NCI-H748 treated with DMSO at 0.1 percent for 48 hours (cell line): ENCODE measurements at regions not wholly inside any gene's neighbourhood (a gene's known extent, or its start where the extent isn't known, plus 50 kb on each side); places are given as distances from the start of the nearest gene placed in this dataset.

Experiments used
- DNase-seq: peaks from one replicate; lab custom pipeline; 2025; lab: John Stamatoyannopoulos, UW

DNA sequence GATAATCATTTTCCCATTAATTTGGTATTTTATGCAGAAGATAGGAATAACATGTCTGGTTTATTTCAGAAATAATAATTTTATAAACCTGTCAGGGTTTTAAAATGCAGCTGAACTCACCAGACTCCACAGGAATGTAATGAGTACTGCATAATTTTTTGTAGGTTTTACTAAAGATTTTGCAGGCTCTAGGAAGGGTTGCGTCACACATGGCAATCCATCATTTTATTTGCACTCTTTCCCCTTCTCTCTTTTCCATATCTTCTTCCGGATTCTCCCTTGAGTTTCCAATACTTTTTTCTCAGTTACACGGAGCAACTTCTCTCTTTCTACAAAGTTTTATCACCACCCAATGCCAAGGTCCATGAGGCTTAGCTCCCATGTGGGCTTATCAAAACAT is 234.7 kb downstream of the NFKBIZ start:
- no peak for DNase-seq

DNA sequence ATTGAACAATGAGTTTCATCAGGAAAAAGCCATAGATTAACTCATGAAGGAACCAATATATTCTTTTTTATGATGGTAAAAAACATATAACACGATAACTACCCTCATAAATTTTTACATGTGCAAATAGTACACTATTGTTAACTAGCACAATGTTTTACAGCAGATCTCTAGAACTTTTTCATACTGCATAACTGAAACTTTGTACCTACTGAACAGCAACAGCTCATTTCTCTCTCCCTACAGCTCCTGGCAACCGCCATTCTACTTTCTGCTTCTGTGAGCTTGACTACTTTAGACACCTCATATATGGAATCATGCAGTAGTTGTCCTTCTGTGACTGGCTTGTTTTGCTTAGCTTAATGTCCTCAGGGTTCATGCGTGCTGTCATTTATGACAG is 235.4 kb downstream of the NFKBIZ start:
- no peak for DNase-seq

GRCh38 chr3:102085431-102086176 is 236.3 kb downstream of the NFKBIZ start:
- no peak for DNase-seq

DNA sequence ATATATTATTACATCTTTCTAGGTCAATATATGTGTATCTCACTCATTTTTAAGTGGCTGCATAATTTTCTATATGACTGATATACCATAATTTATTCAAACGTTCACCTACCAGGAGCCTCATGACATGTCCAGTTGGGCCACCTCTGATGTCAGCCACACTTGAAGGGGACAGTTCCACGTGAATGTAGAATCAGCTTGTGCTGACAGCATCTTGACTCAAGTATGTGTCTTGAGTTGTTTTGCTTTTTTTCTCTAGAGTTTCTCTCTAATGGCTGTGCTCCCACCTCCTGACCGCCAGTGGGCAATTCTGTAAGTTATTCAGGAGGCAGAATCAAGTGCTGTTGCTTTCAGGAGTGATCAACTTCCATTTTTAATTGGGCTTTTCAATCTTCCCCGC is 237.9 kb downstream of the NFKBIZ start:
- no peak for DNase-seq

DNA sequence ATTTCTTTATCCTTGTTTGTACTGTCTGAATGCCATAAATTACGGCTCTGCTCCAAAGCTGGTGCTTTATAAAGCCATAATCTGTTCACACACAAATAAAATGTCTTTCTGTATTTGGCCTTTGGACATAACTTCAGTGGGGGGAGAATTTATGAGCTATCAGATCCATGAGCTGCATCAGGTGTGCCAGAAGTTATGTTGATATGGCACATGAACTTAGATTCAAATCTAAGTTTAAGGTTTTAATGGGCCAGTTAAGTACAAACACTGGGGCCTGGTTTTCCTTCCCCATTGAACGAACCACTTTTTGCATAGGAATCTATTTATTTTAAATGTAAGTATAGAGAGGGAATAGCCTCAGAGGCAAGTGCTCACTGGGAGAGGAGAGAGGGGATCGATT is 239.9 kb downstream of the NFKBIZ start:
- no peak for DNase-seq

DNA sequence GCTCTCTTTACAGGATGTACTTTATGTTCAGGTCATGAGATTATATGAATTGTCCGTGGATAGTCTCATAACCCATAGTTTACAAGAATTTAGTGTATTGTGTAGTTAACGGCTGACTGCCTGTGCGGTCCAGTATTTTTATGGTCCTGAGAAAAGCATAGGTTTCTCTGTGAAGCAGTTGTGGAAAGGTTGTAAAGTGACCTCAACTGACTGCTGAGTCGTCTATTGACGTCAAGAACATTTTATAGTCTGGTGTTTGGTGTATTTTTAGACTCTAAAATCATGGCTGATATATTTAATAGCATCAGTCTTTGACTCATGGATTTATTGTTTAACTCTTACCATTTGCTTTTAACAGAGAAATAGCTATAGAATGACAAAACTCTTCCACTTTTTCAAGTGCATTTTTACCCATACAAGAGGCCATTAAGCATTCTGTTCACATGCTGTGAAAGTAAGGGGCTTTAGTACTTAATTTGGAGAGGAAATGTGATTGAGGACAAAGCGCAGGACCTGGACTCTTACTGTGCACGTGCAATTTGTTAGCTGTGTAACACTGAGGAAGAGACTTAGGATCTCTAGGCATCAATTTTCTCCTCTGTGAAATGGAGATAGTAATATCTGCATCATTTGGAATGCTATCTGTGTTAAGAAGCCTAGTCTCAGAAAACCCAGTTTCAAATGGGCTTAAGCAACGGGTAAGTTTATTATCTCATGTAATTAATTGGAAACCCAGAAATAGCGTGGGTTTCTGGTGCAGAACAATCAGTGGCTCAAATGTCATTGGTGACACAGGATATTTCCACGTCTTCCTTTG is 240.8 kb downstream of the NFKBIZ start:
- no peak for DNase-seq

DNA sequence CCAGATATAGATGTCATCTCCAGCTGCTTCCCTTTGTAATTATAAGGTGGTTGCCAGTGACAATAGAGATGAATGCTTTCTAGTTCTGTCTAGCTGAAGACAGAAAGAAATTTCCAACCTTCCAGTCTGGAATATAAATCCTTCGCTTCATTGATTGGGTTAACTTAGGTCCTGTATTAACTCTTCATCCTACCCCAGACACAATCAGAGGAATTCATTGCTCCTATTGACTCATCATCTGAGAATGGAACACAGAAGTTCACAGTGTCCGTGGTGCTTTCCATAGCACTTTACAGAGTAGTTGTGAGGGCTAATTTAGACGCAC is 241.4 kb downstream of the NFKBIZ start:
- no peak for DNase-seq

DNA sequence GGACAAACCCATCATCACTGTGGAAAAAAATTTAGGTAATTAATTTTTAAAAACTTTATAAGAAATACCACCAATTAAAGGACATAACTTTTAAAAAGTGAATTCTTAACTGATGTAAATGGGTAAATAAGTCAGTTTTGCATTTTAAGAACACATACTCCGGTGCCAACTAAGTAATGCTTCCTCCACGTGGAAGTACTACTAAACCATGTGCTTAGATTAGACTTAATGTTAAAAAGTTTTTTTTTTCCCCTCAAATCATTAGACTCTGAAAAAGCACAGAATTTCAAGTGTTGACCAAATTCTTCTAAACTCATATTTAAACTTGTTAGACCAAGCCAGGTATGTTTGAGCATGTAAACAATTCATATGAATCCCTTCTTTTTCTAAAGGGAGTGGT is 242.0 kb downstream of the NFKBIZ start:
- DNase-seq: no peak

GRCh38 chr3:102092617-102093466 is 243.5 kb downstream of the NFKBIZ start:
- no peak for DNase-seq

DNA sequence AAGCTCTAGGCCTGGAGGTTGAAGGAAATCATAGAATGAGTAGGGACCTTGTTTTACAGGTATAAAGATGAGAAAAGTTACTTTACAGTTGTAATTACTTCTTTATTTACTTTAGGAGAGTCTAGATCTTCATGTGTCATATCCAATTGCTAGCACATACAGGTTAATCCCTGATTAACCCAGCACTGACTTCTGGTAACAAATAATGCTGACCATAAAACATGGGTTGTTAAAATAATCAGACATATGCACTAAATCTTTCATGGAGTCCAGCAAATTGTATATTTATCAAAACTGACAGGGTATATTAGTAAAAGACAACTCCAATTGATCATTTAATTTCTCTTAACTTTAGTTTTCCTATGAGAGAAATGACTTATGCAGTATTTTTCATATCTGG is 245.2 kb downstream of the NFKBIZ start:
- no peak for DNase-seq

- DNase-seq: no peak
Observed at GRCh38 chr3:102095383-102095782, 246.1 kb downstream of the NFKBIZ start.

- no peak for DNase-seq
Observed at GRCh38 chr3:102096066-102096465, 246.8 kb downstream of the NFKBIZ start.

DNA sequence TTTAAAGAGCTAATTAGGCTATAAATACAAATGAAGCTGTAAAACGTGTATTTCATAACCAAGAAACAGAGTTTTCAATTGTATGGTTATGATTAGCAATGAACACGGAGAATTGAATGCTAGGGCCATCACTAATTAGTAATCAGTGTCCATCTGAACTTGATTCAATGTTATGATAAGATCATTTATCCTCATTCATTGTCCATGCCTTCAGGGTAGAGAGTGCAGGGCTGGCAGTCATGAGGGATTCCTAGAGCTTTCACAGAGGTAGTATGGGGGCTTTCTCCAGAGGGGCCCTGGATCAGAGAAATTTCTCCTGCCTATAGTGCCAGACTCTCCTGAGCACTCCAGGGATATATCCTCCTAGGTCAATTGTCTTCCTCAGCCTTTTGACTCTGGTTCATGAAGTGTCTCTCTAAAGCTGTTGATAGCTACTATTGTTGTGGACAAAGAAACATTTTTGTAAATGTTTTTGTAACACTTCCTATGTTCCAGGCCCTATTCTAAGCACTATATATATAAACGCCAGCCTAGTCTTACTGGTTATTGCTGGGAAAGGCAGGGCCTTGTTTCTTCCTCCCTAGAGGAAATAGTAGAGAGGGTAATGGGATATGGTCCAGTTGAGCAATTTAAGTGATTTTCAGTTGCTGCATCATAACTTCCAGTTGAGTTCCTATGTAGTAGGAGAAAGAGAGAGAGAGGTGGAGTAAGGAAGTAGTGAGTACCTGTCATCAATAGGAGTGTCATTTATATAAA is 249.0 kb downstream of the NFKBIZ start:
- no peak for DNase-seq

- no peak for DNase-seq
Observed at GRCh38 chr3:102099913-102100312, 250.6 kb downstream of the NFKBIZ start.

DNA sequence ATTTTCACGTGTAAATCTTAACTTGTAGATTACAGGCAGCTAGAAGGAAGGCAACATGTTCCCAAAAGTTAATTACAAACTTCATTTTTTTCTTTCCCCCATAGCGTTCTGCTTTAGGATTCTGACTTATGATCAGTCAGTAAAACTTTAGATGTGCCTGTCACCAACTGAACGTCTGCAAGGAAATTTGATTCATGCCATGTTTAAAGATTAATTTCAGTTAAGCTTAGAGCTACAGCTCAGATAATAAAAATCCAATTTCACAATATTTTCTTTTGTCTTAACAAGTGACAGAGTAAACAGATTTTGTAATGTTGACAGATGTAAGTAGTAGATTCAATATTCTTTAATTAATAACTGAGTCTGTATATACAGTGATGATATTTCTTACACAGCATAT is 253.1 kb downstream of the NFKBIZ start:
- no peak for DNase-seq

DNA sequence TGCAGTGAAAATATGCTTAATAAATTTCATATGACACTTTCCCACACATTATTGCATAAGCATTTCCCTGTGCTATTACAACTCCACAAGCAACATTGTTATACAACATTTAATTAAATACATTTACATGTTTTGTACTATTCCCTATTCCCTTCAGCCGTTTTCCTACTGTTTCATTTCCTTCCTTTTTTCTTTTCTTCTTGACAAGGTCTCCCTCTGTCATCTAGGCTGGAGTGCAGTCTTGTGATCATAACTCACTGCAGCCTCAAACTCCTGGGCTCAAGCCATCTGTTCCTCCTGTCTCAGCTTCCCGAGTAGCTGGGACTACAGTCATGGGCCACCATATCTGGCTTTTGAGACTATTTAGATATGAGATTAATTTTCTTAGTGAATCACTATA is 254.7 kb downstream of the NFKBIZ start:
- no peak for DNase-seq

DNA sequence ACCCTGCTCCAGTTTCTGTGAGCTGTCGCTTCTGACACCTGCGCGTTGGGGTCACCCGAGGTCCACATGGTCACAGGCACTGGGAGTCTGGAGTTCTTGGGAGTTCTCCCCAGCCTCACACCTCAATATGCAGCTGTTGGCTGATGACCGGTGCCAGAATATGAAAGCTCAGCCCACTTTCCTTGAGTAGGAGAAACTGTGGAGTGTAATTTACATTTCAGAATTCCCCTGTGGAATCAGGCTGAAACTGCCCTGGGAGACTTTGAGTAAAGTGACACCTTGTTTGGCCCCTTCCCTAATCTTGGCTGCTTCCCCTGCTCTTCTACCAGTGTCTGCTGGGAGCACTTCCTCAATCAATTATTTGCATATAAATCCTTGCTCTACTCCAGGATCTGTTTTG is 255.9 kb downstream of the NFKBIZ start:
- no peak for DNase-seq

- no peak for DNase-seq
Observed at GRCh38 chr3:102106416-102107097, 257.2 kb downstream of the NFKBIZ start.

DNA sequence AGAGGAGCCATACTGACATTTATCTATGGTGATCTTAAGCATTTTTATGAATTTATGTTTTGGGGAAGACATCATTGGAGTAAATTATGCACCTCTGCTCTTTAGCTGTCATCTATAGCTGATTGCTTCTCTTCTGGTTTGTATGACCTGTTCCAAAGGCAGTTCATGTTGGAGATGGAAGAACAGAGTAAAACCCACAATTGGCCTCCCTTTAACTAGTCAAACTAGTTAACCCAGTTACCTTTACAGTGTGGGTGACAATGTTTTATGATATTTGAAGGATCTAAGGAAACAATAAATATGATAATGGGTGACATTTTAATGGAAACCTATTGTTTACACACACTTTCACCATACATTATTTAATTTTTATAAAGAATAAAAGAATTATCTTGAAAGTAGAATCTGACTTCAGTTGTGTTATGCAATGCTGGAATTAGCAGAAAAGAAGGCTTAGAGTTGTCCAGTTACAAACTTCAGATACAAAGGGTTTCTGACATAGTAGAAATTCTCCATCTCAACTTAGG is 263.5 kb downstream of the NFKBIZ start:
- DNase-seq: no peak

DNA sequence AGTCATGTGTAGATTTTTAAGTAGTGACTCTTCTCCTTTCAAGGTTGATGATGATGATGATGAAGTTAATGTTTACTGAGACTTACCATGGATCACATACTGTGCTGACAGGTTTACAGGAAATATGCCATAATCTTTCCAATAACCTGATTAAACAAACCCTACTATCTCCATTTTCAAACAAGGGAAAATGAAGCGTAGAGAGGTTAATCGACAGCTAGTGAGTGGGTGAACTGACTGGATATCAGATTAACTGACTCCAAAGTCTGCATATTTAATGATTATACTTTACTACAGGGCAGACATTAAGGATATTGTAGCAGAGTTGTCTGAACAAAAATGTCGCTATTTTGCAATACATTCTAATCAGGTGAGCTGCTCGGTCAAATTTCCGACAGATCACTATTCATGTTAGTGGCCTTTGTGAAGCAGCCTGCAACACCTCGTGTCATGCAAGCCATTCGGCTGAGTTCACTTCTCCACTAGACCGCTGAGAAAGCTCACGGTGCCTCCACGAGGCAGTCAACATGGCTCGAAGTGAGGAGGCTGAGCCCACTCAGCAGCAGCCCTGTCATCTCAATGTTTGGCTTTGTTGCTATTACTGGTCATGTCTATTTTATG is 264.2 kb downstream of the NFKBIZ start:
- no peak for DNase-seq
